ENCODE measurements at regions not wholly inside any gene's neighbourhood (a gene's known extent, or its start where the extent isn't known, plus 50 kb on each side); places are given as distances from the start of the nearest gene placed in this dataset.

DNA sequence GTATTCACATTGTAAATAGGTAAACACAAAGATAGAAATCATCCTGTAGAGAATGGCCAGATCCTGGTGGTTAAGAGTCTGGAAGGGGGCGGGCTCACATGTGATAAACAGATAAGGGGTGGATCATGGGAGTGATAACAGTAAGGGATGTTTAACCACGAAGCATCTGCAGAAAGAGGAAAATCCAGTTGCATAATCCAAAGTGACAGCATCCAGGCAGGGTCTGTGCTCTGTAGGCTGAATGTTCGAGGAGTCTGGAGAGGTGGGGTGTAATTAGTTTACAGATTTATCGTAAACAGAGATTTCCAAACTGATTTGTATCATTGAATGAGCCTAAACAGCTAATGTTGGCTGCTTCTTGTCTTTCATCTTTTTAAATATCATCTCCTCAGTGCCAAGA lies 1009.8 kb upstream of the SLIT2 start:
- no peak for TF ChIP-seq POLR2A (IDR thresholded peaks at IDR 0.05)
- no peak for TF ChIP-seq CTCF (IDR thresholded peaks at IDR 0.05 in 8 of 11, conservative IDR thresholded peaks at IDR 0.05 in 3 of 11)
- no peak for TF ChIP-seq POLR2AphosphoS5 (IDR thresholded peaks at IDR 0.05)
